Gastrocnemius medialis (tissue), 4 donors: ENCODE measurements at regions not wholly inside any gene's neighbourhood (a gene's known extent, or its start where the extent isn't known, plus 50 kb on each side); places are given as distances from the start of the nearest gene placed in this dataset.

Experiments used
- ATAC-seq, 2 donors: fragments of 150-250 bp; one replicate each; pipeline ENCODE4 v1.9.1; 2016
- DNase-seq, 2 donors: peaks; one replicate each; pipeline ENCODE4 v3.0.0-alpha.2; 2019
- H3K27ac ChIP-seq, 4 donors: fragments of 200-600 bp; sonication (generic); 1 replicate in 1 of 4; 2 replicates in 3 of 4; pipeline ENCODE4 v1.5.1; 2016 to 2018; ENCODE audit warnings: mild to moderate bottlenecking in 2 of 4, moderate library complexity in 1 of 4
- H3K27me3 ChIP-seq, 3 donors: fragments of 200-600 bp; sonication (generic) in 2 of 3; 1 replicate in 1 of 3; 2 replicates in 2 of 3; pipeline versions ENCODE4 v1.5.1 to v1.6.0; 2016 to 2019; ENCODE audit warnings: mild to moderate bottlenecking in 1 of 3, moderate library complexity in 1 of 3
- H3K36me3 ChIP-seq, 2 donors: fragments of 200-600 bp; sonication (generic) in 1 of 2; one replicate each; pipeline ENCODE4 v1.5.1; 2017 to 2018
- H3K4me1 ChIP-seq, 2 donors: fragments of 200-600 bp; sonication (generic) in 1 of 2; one replicate each; pipeline ENCODE4 v1.5.1; 2016 to 2017; ENCODE audit warnings: mild to moderate bottlenecking in 2 of 2
- H3K4me3 ChIP-seq, 4 donors: fragments of 200-600 bp; sonication (generic) in 3 of 4; 1 replicate in 1 of 4; 2 replicates in 3 of 4; pipeline ENCODE4 v1.5.1; 2016 to 2019; ENCODE audit warnings: mild to moderate bottlenecking in 2 of 4
- H3K9me3 ChIP-seq, 3 donors: fragments of 200-600 bp; sonication (generic) in 2 of 3; 1 replicate in 1 of 3; 2 replicates in 2 of 3; pipeline ENCODE4 v1.5.1; 2016 to 2019
- POLR2A ChIP-seq, 2 donors: fragments of 450-650 bp; IDR thresholded peaks; one replicate each; pipeline ENCODE4 v1.6.1; 2017; ENCODE audit warnings: antibody characterized with exemption in 2 of 2, mild to moderate bottlenecking in 2 of 2, moderate library complexity in 2 of 2
- in situ Hi-C, 4 donors: fragments of 200-750 bp; cut with MboI; loops; one replicate each; pipeline versions ENCODE4 v1.15.0 to v1.8.0; 2017; ENCODE audit warnings: low sequenced_read_pairs in 4 of 4
- intact Hi-C: fragments of 100-400 bp; cut with DNase I; formaldehyde crosslinking; loops from one replicate; pipeline ENCODE4 v1.15.1; 2023; ENCODE audit warnings: low total_unique reads
- TF ChIP-seq, protein P1 (sequence below), 5 experiments: fragments of 450-650 bp in 3 of 5; fragments of 200-600 bp in 2 of 5; sonication (generic) in 2 of 5; IDR thresholded peaks in 4 of 5; conservative IDR thresholded peaks in 1 of 5; 1 replicate in 4 of 5; 2 replicates in 1 of 5; pipeline ENCODE4 v1.5.1; 2016 to 2019; ENCODE audit warnings: antibody characterized with exemption in 5 of 5, mild to moderate bottlenecking in 3 of 5, moderate library complexity in 3 of 5

DNA sequence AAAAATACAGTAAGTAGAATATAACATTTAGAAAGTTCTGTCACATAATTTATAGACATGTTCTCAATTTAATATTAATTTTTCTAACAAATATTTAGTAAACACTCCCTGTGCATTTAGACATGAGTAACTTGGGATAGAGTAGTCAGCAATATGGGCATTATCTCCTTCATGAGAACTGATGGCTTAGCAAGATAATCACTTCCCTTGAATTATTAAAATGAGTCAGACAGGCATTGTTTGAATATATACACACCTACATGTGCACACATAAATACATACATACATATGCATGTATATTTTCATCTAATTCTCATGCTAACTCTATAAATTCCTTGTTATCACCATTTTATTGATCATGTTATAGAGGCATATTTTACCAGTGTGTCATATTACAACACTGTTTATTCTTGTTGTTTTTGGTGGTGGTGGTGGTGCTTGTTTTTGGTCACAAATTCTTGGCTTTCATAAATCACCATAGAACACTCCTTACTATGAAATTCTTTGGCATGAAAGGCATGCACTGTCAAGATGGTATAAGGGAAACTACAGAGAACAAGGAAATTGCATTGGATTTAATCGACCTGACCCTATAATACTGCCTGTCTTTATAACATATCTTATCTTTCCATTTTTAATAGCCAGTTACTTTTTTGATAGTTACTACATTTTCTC is 434.5 kb upstream of the MANEA start:
- TF ChIP-seq, protein P1, sequence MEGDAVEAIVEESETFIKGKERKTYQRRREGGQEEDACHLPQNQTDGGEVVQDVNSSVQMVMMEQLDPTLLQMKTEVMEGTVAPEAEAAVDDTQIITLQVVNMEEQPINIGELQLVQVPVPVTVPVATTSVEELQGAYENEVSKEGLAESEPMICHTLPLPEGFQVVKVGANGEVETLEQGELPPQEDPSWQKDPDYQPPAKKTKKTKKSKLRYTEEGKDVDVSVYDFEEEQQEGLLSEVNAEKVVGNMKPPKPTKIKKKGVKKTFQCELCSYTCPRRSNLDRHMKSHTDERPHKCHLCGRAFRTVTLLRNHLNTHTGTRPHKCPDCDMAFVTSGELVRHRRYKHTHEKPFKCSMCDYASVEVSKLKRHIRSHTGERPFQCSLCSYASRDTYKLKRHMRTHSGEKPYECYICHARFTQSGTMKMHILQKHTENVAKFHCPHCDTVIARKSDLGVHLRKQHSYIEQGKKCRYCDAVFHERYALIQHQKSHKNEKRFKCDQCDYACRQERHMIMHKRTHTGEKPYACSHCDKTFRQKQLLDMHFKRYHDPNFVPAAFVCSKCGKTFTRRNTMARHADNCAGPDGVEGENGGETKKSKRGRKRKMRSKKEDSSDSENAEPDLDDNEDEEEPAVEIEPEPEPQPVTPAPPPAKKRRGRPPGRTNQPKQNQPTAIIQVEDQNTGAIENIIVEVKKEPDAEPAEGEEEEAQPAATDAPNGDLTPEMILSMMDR (IDR thresholded peaks at IDR 0.05 in 4 of 5, conservative IDR thresholded peaks at IDR 0.05 in 1 of 5) = no peak
- TF ChIP-seq POLR2A (IDR thresholded peaks at IDR 0.05) = no peak
- no peaks in the 10 kb centered on the region for H3K9me3 ChIP-seq
- no peaks in the 10 kb centered on the region for H3K4me1 ChIP-seq
- no peaks in the 10 kb centered on the region for H3K36me3 ChIP-seq
- H3K4me3 ChIP-seq = no peak overlapping the region
- intact Hi-C loops = no loop called here
- ATAC-seq = no peak
- no peak overlapping the region for H3K27ac ChIP-seq
- no peak for DNase-seq
- in situ Hi-C loops = no loop called here
- H3K27me3 ChIP-seq = no peaks in the 10 kb centered on the region

DNA sequence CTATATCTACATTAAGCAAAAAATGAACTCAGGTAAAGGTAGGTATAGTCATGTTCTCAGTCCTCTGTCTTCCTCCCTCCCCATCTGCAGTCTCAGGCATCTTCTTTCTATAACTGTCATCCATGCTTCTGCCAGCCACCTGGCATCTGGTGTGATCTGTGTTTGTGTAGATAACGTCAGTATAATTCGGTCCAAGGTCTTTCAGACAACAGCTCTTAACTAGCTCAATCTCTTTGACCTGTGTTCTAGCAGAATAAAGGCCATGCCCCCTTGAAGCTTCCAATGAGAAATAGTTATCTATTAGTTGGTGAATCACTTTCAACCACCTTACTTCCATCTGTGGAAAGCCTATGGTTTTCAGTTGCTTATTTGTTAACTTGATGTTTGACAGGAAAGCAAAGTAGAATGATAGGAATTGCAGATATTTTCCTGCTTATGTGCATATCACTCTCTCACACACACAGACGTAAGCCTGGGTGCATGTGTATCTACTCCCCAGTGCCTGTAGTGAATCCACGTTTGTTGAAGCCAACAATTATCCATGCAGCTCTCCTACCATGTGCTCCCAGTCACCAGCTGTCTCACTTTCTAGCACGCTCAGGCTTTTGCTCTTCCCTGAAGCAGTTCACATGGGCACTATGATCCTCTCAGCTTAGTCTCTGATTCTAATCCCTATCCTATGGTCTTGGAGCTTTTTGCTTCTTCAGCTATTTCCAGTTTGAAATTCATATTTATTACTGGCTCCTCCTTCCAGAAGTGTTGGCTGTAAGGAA is 433.7 kb upstream of the MANEA start:
- no peak overlapping the region for H3K27ac ChIP-seq
- no peaks in the 10 kb centered on the region for H3K36me3 ChIP-seq
- no peaks in the 10 kb centered on the region for H3K27me3 ChIP-seq
- no peaks in the 10 kb centered on the region for H3K9me3 ChIP-seq
- TF ChIP-seq POLR2A (IDR thresholded peaks at IDR 0.05) = no peak
- TF ChIP-seq, protein P1 (IDR thresholded peaks at IDR 0.05 in 4 of 5, conservative IDR thresholded peaks at IDR 0.05 in 1 of 5) = no peak
- intact Hi-C loops (no loop called here), in situ Hi-C loops (no loop called here)
- H3K4me1 ChIP-seq = no peaks in the 10 kb centered on the region
- ATAC-seq (no peak), DNase-seq (no peak)
- H3K4me3 ChIP-seq = no peak overlapping the region

DNA sequence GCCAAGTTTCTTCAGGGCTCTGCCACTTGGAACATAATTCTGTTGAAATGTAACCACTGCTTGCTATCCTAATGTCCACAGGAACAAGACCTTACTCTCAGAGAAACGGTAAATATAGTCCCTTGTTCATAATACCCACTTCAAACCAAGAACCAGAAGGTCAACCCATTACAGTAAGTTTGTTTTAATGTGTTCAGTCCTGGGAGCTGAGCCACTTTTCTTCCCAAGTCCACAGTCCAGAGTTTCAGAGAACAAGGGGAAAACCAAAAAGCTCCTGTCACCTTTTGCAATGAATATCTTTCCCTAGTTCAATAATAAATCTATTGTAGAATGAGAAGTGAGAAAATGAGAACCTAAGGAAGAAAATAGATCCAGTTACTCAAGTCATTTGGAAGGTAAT is 431.9 kb upstream of the MANEA start:
- Histone ChIP-seq H3K36me3 (no peaks in the 10 kb centered on the region), H3K9me3 (no peaks in the 10 kb centered on the region), H3K27me3 (no peaks in the 10 kb centered on the region), H3K4me3 (no peak overlapping the region), H3K27ac (no peak overlapping the region), H3K4me1 (no peaks in the 10 kb centered on the region)
- intact Hi-C loops (no loop called here), in situ Hi-C loops (no loop called here)
- DNase-seq = no peak
- no peak for TF ChIP-seq POLR2A (IDR thresholded peaks at IDR 0.05)
- TF ChIP-seq, protein P1 (IDR thresholded peaks at IDR 0.05 in 4 of 5, conservative IDR thresholded peaks at IDR 0.05 in 1 of 5) = no peak
- no peak for ATAC-seq

DNA sequence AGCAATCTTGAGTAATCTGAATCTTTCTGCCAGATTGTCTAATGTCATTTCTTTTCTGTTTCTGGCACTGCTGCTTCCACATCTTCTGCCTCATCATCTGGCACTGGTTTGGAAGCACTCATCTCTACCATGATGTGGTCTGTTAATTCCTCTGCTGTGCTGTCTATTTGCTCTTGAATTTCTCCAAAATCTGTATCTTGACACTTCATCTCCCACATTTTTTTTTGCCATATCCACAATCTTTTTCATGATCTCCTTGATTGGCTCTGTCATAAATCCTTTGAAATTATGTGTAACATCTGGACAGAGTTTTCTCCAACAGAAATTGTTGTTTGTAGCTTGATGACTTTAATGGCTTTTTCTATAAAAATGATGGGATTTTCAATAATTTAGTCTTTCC is 417.8 kb upstream of the MANEA start:
- ATAC-seq = no peak

More for the DNA sequence above, 417.8 kb upstream of the MANEA start:
- intact Hi-C loops = no loop called here
- no peak for TF ChIP-seq POLR2A (IDR thresholded peaks at IDR 0.05)
- TF ChIP-seq, protein P1 (IDR thresholded peaks at IDR 0.05 in 4 of 5, conservative IDR thresholded peaks at IDR 0.05 in 1 of 5) = no peak
- Histone ChIP-seq H3K27me3 (no peaks in the 10 kb centered on the region), H3K4me1 (no peaks in the 10 kb centered on the region), H3K36me3 (no peaks in the 10 kb centered on the region), H3K4me3 (no peak overlapping the region), H3K9me3 (no peaks in the 10 kb centered on the region), H3K27ac (no peak overlapping the region)
- DNase-seq = no peak
- in situ Hi-C loops = no loop called here
